GM23338 (cell line): ENCODE measurements at regions not wholly inside any gene's neighbourhood (a gene's known extent, or its start where the extent isn't known, plus 50 kb on each side); places are given as distances from the start of the nearest gene placed in this dataset.

Source experiments
- ATAC-seq: fragments of 200-7000 bp; cut with Tn5 transposase; 3 replicates; pipeline ENCODE4 v1.9.1; 2020
- DNase-seq: peaks from one replicate; pipeline ENCODE4 v3.0.0-alpha.2; 2015; ENCODE audit warnings: low spot score
- H2AFZ ChIP-seq: fragments of 200-600 bp; sonication (generic); 2 replicates; pipeline ENCODE4 v1.8.0; 2016; ENCODE audit warnings: antibody characterized with exemption, mild to moderate bottlenecking, moderate library complexity
- H3F3A ChIP-seq: fragments of 200-600 bp; sonication (generic); replicated peaks from 2 replicates; pipeline ENCODE4 v1.8.0; 2017; ENCODE audit warnings: antibody characterized with exemption, mixed run types, low read depth
- H3K27ac ChIP-seq: fragments of 200-600 bp; sonication (generic); 2 replicates; pipeline ENCODE4 v1.6.1; 2016; ENCODE audit warnings: low read depth
- H3K27me3 ChIP-seq: fragments of 200-600 bp; sonication (generic); 2 replicates; pipeline ENCODE4 v1.8.0; 2016; ENCODE audit warnings: mild to moderate bottlenecking, mixed run types, moderate library complexity; ENCODE audit not compliant: insufficient read depth
- H3K36me3 ChIP-seq: fragments of 200-600 bp; sonication (generic); 2 replicates; pipeline ENCODE4 v1.8.0; 2016; ENCODE audit warnings: mild to moderate bottlenecking; ENCODE audit not compliant: insufficient read depth
- H3K4me1 ChIP-seq: fragments of 200-600 bp; sonication (generic); 2 replicates; pipeline ENCODE4 v1.8.0; 2016; ENCODE audit warnings: mild to moderate bottlenecking, moderate library complexity; ENCODE audit not compliant: insufficient read depth
- H3K4me2 ChIP-seq: fragments of 200-600 bp; sonication (generic); 2 replicates; pipeline ENCODE4 v1.7.1; 2017; ENCODE audit warnings: mixed run types
- H3K4me3 ChIP-seq: fragments of 200-600 bp; sonication (generic); 2 replicates; pipeline ENCODE4 v1.6.1; 2016; ENCODE audit warnings: mixed run types
- H3K79me2 ChIP-seq: fragments of 200-600 bp; sonication (generic); replicated peaks from 2 replicates; pipeline ENCODE4 v1.8.0; 2017; ENCODE audit warnings: mild to moderate bottlenecking; ENCODE audit not compliant: insufficient read depth
- H3K9me2 ChIP-seq: fragments of 200-600 bp; sonication (generic); 2 replicates; pipeline ENCODE4 v1.8.0; 2017; ENCODE audit not compliant: insufficient read depth
- H4K20me1 ChIP-seq: fragments of 200-600 bp; sonication (generic); replicated peaks from 2 replicates; pipeline ENCODE4 v1.8.0; 2017; ENCODE audit warnings: mild to moderate bottlenecking; ENCODE audit not compliant: insufficient read depth
- H3K27ac Mint-ChIP-seq: 2 replicates; pipeline ENCODE4 v1.8.0; 2020; ENCODE audit warnings: inconsistent platforms, mild to moderate bottlenecking, moderate library complexity, mixed read lengths
- H3K27me3 Mint-ChIP-seq: 3 replicates; pipeline ENCODE4 v1.8.0; 2022; ENCODE audit warnings: low read depth, mild to moderate bottlenecking, moderate library complexity, mixed read lengths, inconsistent platforms; ENCODE audit not compliant: insufficient read depth, poor library complexity
- H3K36me3 Mint-ChIP-seq: 3 replicates; pipeline ENCODE4 v1.8.0; 2021; ENCODE audit warnings: low read depth, mild to moderate bottlenecking, inconsistent platforms, moderate library complexity, mixed read lengths
- H3K4me1 Mint-ChIP-seq: 3 replicates; pipeline ENCODE4 v1.8.0; 2020; ENCODE audit warnings: mild to moderate bottlenecking, inconsistent platforms, mixed read lengths
- H3K4me3 Mint-ChIP-seq: 3 replicates; pipeline ENCODE4 v1.8.0; 2021; ENCODE audit warnings: moderate library complexity, mild to moderate bottlenecking, inconsistent platforms, mixed read lengths
- H3K9me3 Mint-ChIP-seq: 3 replicates; pipeline ENCODE4 v1.8.0; 2020; ENCODE audit warnings: moderate library complexity, mild to moderate bottlenecking, inconsistent platforms, mixed read lengths
- CREB1 ChIP-seq: fragments of 250-450 bp; sonication (Bioruptor Pico); IDR thresholded peaks from 2 replicates; pipeline ENCODE4 v1.5.0; 2020; ENCODE audit warnings: low read depth, mild to moderate bottlenecking, moderate library complexity
- ETS1 ChIP-seq: IDR thresholded peaks from 2 replicates; pipeline ENCODE4 v1.6.1; 2016; ENCODE audit warnings: antibody characterized with exemption
- EZH2 ChIP-seq: fragments of 200-600 bp; sonication (generic); IDR thresholded peaks from one replicate; pipeline ENCODE4 v1.8.0; 2017; ENCODE audit warnings: antibody characterized with exemption, mild to moderate bottlenecking, low read depth; ENCODE audit not compliant: unreplicated experiment
- JUNB ChIP-seq: IDR thresholded peaks from one replicate; pipeline ENCODE4 v1.6.1; 2016; ENCODE audit warnings: antibody characterized with exemption; ENCODE audit not compliant: unreplicated experiment
- POLR2AphosphoS5 ChIP-seq: IDR thresholded peaks from 2 replicates; pipeline ENCODE4 v1.6.1; 2016; ENCODE audit warnings: antibody characterized with exemption, low read depth
- REST ChIP-seq: IDR thresholded peaks from one replicate; pipeline ENCODE4 v1.6.1; 2018; ENCODE audit warnings: antibody characterized with exemption; ENCODE audit not compliant: unreplicated experiment
- ZNF114 ChIP-seq: fragments of 250-450 bp; sonication (Bioruptor Pico); IDR thresholded peaks from 2 replicates; pipeline ENCODE4 v1.5.0; 2020; ENCODE audit warnings: mild to moderate bottlenecking, moderate library complexity
- ZNF331 ChIP-seq: fragments of 250-450 bp; sonication (Bioruptor Pico); IDR thresholded peaks from 2 replicates; pipeline ENCODE4 v1.5.0; 2020; ENCODE audit warnings: low read depth, mild to moderate bottlenecking, moderate library complexity
- TF ChIP-seq, protein P1 (sequence below), 2 experiments: fragments of 200-600 bp in 1 of 2; sonication (generic) in 1 of 2; conservative IDR thresholded peaks; 2 replicates each; pipeline versions ENCODE4 v1.5.1 to v1.6.1; 2016 to 2017; ENCODE audit warnings: antibody characterized with exemption in 2 of 2, low read depth in 2 of 2, mild to moderate bottlenecking in 2 of 2, moderate library complexity in 1 of 2

GRCh38 chr3:137348936-137349335, 391.2 kb downstream of the IL20RB start (continued):
- TF ChIP-seq REST (no peak), ETS1 (no peak), JUNB (no peak), EZH2 (no peak), CREB1 (CRISPR knock-in tag) (no peak)
- TF ChIP-seq, protein P1, sequence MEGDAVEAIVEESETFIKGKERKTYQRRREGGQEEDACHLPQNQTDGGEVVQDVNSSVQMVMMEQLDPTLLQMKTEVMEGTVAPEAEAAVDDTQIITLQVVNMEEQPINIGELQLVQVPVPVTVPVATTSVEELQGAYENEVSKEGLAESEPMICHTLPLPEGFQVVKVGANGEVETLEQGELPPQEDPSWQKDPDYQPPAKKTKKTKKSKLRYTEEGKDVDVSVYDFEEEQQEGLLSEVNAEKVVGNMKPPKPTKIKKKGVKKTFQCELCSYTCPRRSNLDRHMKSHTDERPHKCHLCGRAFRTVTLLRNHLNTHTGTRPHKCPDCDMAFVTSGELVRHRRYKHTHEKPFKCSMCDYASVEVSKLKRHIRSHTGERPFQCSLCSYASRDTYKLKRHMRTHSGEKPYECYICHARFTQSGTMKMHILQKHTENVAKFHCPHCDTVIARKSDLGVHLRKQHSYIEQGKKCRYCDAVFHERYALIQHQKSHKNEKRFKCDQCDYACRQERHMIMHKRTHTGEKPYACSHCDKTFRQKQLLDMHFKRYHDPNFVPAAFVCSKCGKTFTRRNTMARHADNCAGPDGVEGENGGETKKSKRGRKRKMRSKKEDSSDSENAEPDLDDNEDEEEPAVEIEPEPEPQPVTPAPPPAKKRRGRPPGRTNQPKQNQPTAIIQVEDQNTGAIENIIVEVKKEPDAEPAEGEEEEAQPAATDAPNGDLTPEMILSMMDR (conservative IDR thresholded peaks at IDR 0.05; ENCODE audit: low read depth in 2 of 2), result no peak

GRCh38 chr3:137349557-137350348, 392.0 kb downstream of the IL20RB start:
- ATAC-seq, result no peak
- TF ChIP-seq ETS1 (no peak), EZH2 (no peak), JUNB (no peak), POLR2AphosphoS5 (no peak), ZNF114 (CRISPR knock-in tag) (no peak), ZNF331 (no peak)
- no peaks in the 10 kb centered on the region for H3K4me1 Mint-ChIP-seq

More at GRCh38 chr3:137349557-137350348, 392.0 kb downstream of the IL20RB start:
- no peak for DNase-seq
- Histone ChIP-seq H3K27ac (no peak overlapping the region), H3F3A (no peaks in the 10 kb centered on the region), H3K4me2 (no peak overlapping the region), H3K36me3 (no peaks in the 10 kb centered on the region), H3K27me3 (no peaks in the 10 kb centered on the region), H3K79me2 (no peaks in the 10 kb centered on the region), H4K20me1 (no peaks in the 10 kb centered on the region), H3K4me1 (no peaks in the 10 kb centered on the region), H3K4me3 (no peak overlapping the region), H3K9me2 (no peaks in the 10 kb centered on the region; the same call in 1 of the 2 replicates), H2AFZ (no peak overlapping the region)
- H3K27ac Mint-ChIP-seq, result no peak overlapping the region
- H3K36me3 Mint-ChIP-seq, result 0 out of 3 replicates have a peak, but pooled peaks cover 3% of the 10 kb centered on the region
- no peak overlapping the region for H3K4me3 Mint-ChIP-seq
- H3K27me3 Mint-ChIP-seq, result no peaks in the 10 kb centered on the region
- H3K9me3 Mint-ChIP-seq, result peaks cover 4% of the 10 kb centered on the region; the same call in 2 of the 3 replicates
